GM19023 (cell line): ENCODE measurements at regions not wholly inside any gene's neighbourhood (a gene's known extent, or its start where the extent isn't known, plus 50 kb on each side); places are given as distances from the start of the nearest gene placed in this dataset.

Source experiments
- ATAC-seq: cut with Tn5 transposase; IDR thresholded peaks from one replicate; pipeline ENCODE4 v1.9.1; 2021; ENCODE audit warnings: mild to moderate bottlenecking, moderate library complexity; ENCODE audit not compliant: unreplicated experiment

DNA sequence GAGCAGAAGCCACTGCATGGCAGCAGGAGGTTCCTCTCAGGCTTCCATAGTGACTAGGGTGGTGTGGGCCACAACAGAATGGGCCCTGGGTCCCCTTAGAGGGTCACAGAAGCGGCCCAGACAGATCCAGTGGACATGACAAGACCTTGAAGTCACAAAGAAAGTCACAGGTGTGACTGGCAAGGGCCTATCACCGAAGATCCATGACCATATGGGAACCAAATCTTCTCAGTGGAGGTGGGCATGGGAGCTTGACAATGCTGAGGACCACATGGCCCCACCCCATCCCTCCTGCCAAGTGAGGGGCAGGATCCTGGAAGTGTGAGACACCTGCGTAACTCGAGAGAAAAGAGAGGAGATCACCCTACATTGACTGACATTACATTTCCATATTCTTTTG, 332.4 kb downstream of the MSX2 start:
- ATAC-seq, result no peak

DNA sequence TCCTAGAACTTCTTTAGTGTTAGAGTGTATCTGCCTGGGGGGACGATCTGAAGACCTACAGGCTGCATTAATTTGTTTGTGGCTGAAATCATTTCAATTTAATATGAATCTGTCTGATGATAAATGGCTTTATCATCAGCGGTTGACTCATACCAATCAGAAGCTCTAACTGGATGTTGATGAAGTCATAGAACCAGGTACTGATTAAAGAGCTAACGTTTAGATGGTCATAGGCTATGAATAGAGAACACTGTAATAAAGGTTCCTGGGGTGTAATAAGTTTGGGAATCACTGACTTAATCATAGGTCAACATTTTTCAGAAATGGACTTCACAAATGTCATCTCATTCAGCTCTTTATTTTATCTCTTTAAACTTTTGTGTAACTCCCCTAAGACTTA, 329.9 kb downstream of the MSX2 start:
- no peak for ATAC-seq

DNA sequence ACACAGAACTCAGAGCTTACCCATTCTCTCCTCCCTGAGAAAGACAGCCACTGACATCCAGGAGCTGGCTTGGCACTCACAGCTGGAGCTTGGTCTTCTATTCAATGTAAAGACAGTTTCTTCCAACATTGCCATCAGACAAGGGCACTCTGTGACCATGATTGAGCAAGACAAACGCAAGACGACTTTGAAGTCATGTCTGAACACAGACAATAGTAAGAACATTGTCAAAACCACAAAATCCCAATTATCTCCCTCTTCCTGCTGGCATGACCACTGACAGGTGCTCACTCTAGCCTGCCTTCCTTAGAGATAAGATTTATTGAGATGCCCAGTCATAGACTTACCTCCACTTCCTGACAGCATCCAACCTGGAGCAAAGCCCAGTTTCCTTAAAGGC, 328.0 kb downstream of the MSX2 start:
- ATAC-seq, result no peak

DNA sequence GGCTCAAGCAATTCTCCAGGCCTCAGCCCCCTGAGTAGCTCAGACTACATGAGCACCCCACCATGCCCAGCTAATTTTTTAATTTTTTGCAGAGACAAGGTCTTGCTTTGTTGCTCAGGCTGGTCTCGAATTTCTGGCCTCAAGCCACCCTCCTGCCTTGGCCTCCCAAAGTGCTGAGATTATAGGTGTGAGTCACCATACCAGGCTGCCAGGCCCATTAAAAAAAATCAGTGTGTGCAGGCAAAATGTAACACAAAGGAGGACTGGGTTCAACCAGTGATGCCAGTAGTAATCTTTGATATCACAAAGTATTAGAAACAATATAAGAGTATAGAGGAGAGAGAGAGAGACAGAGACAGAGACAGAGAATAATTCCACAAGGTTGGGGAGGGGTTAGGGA, 322.7 kb downstream of the MSX2 start:
- no peak for ATAC-seq

DNA sequence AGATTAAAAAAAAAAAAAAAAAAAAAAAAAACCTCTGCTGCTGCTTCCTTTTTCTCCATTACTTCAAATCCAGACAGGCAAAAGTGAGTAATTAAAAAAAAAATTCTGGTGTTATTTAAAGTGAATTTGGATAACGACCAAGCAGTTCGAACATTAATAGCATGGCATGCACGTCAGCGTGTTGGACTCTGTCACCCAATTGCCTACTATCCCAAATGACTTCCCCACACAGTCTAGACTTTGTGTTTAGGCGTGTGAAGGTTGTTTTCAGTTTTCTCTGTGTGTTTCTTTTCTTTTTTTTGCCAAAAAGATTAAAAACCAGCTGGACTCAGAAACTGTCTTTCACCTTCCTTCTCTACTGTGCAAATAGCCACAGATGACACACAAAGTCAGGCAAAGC, 321.4 kb downstream of the MSX2 start:
- no peak for ATAC-seq

DNA sequence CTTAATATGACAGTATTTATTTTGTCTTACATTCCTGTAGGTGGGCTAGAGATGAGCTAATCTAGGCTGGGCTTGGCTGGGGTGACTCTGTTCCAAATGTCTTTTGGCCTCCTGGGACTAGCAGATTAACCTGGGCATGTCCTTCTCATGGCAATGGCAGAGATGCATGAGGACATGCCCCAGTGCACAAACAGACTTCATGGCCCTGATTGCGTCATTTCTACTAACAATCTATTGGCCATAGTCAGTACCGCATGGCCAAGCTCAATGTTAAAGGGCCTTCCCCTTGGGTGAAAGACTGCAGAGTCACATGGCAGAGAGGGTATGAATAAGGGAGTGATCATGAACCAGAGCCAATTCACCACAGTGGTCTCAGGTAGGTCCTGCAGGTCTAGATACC, 313.4 kb downstream of the MSX2 start:
- ATAC-seq, result no peak

DNA sequence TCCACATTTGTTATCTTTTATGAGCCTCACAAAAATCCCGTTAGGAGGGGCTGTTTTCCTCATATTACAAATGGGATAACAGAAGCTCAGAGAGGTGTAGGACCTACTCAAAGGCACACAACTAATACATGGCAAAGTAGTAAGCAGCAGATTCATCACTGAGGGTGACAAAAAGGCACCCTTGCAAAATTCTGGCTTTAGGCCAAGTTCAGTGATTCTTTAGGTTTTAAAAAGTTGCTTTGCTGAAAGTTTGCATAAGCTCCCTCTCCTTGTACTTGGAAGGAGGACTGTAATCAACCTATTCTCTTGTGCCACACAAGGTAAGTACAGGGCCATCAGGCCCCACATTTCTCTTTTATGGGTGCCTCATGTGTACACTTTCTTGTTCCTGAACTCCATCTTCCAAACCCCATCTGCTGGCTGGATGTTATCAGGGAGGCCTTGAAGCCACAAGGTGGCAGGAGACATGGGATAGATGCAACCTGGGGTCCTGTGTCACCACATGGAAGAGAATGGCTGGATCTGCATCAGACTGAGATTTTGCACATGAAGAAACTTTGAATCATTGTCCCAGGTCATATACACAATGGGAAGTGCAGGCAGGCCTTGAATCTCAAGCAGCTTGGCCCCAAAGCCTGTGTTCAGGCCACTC, 311.6 kb downstream of the MSX2 start:
- ATAC-seq, result no peak

DNA sequence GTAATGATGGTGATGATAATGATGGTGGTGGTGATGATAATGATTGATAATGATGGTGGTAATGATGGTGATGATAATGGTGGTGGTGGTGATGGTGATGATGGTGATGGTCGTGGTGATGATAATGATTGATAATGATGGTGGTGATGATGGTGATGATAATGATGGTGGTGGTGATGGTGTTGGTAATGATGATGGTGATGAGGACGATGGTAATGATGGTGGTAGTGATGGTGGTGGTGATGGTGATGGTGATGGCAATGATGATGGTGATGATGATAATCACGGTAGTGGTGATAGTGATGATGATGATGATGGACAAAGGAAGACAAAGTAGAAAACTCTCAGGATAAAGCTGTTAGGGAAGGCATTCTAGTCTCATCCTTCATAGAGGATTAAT, 310.5 kb downstream of the MSX2 start:
- no peak for ATAC-seq

DNA sequence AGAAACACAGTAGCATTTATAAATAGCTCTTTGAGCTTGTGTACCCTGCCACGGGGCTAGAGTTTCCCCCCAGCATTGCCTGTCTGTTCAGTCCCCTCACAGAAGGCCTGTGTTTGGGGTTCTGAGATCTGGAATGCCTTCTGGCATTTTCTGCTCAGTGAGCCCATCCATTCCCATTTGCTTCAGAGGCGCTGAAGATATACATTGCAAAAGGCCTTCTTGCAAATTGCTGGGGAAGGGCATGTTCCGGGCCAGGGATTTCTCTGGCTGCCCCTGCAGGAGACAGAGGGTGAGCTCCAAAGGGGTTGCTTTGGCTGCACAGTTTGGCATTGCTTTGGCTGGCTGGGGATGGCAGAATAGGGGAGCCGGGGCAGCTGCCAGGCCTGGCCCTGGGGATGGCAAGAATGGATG, 308.4 kb downstream of the MSX2 start:
- no peak for ATAC-seq

DNA sequence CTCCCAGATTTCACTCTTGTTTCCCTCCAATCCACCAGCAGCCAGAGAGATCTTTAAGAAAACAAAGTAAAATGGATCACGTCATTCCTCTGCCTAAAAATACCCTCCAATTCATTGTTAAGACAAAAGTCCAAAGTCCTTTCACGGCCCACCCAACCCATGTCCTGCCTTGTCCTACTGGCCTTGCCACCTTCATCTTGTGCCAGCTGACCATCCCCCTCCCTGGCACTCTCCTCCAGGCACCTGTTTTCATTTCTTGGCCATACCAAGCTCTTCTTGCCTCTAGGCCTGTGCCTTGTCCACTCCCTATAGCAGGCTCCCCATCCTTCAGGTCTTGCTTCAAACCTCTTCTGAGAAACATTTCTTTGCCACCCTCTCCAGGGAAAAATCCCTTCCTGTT, 307.6 kb downstream of the MSX2 start:
- ATAC-seq, result no peak

DNA sequence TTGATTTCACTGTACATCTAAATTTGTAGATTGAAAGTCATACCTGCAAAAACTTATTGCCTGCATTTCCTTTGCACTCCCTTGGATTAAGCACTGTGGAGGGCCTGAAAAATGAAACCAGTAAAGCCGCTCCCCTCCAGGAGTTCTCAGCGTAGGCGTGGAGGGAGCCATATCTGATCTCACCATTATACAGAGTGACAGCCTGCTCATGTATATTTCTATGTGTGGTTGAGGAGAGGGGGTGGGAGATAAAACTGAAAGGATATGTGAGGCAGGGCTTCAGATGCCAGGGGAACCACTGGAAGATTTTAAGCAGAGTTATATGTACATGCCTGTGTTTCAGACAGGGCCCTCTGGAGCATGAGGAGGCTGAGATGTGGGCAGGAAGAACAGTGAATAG, 303.0 kb downstream of the MSX2 start:
- ATAC-seq, result no peak

DNA sequence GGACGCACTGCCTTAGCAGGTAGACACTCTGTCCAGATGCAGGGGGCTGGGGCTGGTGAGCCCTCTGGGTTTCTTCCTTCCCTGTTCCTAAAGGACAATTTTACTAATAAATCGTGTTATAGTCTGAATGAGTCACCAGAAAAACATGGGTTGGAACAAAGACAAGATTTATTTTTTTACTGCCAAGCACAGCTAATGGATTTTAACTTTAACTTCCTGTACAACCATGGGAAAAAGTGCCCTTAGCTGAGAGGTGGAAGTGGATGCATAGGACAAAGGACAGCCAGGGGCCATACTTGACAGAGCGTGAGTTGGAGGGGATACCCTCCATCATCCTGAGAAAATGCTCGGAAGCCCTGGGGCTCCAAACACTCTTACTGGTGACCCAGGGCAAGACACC, 300.7 kb downstream of the MSX2 start:
- no peak for ATAC-seq

DNA sequence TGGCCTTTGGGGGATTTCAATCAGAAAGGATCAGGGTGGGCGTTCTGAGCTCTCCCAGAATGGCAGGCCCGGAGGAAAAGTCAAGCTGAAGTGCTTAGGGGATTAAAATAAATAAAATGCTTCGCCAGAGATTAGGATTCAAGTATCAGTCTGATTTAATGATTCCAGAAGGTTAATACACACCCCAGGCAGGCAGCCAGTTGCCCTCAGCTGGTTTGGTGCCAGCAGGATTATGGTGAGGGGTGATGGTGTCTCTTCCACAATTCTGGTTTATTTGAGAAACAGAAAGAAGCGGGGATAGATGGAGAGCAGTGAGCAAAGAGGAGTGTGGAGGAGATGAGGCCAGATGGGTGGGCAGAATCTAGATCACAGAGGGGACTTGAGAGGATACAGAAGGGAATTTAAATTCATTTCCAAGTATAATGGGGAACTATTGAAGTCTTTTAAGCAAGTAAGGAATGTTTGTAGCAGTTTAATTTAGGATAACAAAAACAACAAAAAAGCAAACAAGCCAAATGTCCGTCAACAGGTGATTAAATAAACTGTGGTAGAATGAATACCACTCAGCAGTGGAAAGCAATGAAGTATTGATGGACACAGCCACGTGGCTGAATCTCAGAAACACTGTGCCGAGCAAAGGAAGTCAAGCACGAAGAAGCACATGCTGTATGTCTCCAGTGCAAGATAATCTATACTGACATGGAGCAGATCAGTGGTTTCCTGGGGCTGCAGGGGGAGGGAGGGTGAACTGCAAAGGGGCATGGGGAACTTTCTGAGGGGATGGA, 297.7 kb downstream of the MSX2 start:
- no peak for ATAC-seq

DNA sequence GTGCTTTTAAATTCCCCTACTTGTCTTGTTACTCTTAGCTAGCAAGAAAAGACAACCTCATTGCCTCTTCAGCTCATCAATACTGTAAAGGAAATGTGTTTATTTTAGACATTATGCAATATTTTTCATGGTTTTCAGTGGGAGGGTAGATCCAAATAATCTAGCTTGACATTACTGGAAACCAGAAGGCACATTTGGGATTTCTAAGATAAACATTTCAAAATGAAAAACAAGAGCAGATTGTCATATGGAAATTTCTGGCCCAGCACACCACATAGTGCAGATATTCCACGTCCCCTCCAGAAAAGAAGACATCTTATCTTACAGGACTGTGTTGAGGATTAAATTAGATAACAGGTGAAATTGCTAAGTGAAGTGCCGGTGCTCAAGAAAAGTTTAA, 296.9 kb downstream of the MSX2 start:
- no peak for ATAC-seq

DNA sequence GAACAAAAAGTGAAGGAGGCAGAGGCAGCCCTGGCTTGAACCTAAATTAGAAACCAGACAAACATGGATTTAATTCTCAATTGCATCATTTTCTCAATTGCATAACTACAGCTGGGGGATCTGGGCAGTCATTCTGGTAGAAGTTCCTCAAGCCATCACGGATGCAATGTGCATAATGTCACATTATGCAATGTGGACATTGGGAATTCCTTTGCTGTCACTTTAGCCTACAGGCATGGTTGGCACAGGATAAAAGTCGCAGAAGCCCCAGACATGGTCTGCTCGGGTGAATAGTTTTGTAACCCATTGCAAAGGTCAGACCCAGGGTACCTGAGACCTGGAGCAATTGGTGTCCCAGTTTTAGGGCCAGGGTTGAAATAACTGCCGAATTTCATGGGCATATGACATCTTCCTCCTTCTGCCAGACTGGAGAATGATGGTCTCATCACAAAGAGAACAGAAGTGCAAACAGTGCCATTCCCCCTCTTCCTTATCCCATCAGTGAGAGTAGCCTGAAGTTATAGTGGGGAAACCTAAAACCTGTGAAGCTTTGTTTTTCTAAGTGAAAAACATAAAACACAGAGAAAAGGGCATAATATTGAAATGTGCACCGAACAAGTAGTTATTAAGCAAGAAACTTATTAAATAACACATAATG, 290.8 kb downstream of the MSX2 start:
- no peak for ATAC-seq

DNA sequence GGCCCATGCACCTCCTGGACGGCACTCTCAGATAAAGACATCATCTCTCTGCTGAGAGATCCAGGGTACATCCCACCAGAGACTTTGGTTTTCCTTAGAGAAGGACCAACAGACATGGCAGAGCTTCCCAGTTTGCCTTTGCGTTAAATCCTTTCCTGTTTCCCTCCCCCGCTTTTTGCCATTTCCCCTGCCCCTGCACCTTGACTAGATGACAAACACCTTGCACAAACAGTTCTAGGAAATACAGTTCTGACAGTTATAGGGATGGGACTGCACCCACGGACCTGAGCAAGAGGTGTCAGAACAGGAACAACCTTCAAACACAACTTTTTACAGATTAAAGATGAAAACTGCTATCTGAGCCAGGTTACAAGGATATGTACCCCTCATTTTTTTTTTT, 288.9 kb downstream of the MSX2 start:
- ATAC-seq, result no peak

DNA sequence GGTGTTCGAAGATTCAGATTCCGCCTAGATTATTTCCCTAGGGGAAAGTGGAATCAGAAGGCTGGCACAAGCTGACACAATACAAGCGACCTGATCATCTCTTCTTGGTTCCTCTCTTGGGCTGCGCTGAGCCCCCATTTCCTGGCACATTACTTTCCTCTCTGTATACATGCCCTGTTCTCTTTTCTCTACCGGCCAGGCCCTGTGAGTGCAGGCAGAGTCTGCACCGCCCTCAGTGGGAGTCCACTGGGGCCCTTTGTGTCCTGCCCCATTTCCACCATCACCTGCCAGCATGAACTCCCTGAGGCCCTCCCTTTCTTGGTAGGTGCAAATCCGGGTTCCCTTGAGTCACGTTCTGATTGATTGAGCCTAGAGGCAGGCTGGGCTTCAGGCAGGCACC, 287.9 kb downstream of the MSX2 start:
- ATAC-seq, result no peak

DNA sequence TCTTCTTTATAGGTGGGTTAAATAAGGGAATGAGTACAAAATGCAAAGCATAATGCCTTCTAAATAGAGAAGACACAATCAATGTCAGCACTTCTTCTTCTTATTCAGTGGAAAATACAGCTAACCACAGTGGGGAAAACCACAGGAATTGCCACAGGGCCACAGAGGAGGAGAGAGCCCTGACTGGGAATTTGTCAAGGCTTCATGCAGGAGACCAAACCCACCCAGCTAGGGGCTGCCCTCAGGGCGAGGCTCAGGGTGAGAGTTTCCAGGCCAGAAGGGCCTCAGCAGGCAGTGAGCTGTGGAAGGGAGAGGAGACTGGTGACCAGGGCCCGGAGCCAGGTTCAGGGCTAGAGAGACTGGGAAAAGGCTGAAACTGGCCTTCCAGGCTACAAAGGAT, 279.1 kb downstream of the MSX2 start:
- no peak for ATAC-seq

DNA sequence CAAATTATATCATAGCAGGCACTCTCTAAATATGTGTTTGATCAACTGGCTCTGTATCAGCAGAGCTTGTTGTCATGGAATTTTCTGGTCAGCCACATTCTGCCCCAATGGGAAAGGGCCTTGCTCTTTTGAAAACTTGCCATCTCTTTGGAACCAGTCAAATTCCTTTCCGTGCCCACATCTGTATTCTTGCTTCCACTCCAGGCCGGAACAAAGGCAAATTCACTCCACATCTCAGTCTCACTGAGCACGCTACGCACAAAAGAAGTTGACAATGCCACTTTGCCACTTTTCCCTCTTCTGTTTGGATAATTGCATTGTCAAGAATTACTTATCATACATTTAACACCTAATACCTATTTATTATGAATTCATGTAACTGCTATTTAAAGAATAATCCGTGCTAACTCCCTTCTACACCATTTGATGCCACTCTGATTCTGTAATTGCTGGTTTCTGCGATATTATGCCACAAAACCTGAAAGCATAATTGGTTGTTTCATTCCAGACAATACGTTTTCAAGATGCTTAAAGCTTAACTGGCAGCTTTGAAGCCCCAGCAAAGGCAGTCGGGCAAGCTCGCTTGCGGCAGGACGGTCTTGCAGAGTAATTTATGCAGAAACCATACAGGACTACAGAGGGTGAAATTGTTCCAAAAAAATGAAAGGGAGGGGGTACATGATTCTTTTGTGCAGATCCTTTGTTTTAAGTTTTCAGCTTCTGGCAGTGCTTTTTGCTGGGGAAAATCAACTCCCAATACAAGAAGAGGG, 277.7 kb downstream of the MSX2 start:
- no peak for ATAC-seq

DNA sequence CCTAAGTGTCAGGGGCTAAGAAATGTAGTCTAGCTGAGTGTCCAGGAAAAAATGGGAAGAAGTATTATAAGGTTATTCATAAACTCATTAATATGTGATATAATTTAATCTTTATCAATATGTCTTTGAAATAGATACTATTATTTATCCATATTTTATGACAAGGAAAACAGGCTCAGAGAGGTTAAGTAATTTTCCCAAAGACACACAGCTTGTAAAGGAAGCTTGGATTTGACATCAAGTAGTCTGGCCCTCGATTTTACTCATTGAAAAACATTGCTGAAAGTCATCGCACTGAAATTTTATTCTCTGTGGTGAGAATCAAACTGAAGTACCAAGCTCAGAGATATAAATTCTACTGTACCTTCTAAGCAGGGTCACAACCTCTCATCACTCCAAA, 276.9 kb downstream of the MSX2 start:
- no peak for ATAC-seq

DNA sequence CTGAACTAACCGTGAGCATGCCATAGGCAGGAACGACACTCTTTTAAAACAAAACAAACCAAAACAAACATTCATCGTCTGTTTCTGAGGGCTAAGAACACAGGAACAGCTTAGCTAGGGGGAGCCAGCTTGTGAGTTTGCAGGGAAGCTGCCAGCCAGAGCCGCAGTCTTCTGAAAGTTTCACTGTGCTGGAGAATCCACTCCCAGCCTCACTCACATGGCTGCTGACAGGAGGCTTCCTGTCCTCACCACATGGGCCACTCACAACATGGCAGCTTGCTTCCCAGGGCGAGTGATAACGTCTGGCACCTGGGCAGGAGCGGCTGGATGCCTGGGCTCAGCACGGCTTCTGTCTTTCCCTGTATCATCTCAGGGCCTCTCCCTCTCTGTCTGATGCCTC, 275.2 kb downstream of the MSX2 start:
- ATAC-seq, result no peak
